Large intestine (tissue), 3 donors: ENCODE measurements at regions not wholly inside any gene's neighbourhood (a gene's known extent, or its start where the extent isn't known, plus 50 kb on each side); places are given as distances from the start of the nearest gene placed in this dataset.

ENCODE experiments used
- DNase-seq, 2 donors: peaks; one replicate each; pipeline versions ENCODE4 v3.0.0 to v3.0.0-alpha.2; 2013
- H3K27ac ChIP-seq: one replicate; pipeline ENCODE4 v1.5.1; 2013; ENCODE audit warnings: low read length
- H3K27me3 ChIP-seq: 2 replicates; pipeline ENCODE4 v1.6.1; 2013; ENCODE audit warnings: low read length; ENCODE audit not compliant: control insufficient read depth, insufficient read depth
- H3K36me3 ChIP-seq: 2 replicates; pipeline ENCODE4 v1.6.1; 2013; ENCODE audit warnings: low read length; ENCODE audit not compliant: control insufficient read depth, insufficient read depth
- H3K4me1 ChIP-seq: one replicate; pipeline ENCODE4 v1.6.1; 2013; ENCODE audit warnings: low read length; ENCODE audit not compliant: control insufficient read depth, insufficient read depth
- H3K4me3 ChIP-seq: one replicate; pipeline ENCODE4 v1.5.1; 2013; ENCODE audit warnings: low read length
- H3K9me3 ChIP-seq: one replicate; pipeline ENCODE4 v1.6.1; 2013; ENCODE audit warnings: mild to moderate bottlenecking, low read depth, low read length, moderate library complexity; ENCODE audit not compliant: control insufficient read depth
- WGBS: methylation state at CpG from one replicate; pipeline ENCODE4 v1.1.5; 2013; ENCODE audit warnings: low lambda C conversion rate; ENCODE audit not compliant: insufficient coverage; 5-methylcytosine and 5-hydroxymethylcytosine counted together

DNA sequence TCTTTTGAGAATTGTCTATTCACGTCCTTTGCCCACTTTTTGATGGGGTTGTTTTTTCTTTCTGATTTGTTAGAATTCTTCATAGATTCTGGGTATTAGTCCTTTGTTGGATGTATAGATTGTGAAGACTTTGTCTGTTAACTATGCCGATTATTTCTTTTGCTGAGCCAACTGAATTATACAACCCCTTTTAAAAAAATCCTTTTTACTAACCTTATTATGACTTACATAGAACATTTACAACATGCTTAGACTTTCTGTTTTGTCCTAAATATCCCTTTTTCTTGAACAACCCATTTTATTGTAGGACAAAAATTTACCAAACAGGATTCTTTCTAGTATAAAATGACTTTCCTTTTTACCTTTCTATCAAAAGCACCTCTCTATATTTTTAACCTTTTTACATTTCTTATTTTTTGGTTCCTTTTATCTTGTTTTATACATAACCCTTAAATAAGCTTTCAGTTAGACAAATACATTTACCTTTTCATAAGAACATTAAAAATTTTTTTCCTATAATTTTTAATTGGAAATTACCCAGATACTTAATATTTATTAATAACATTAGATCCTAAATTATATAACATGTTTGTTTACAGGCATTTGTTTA lies 70.4 kb upstream of the TTLL7 start:
- no peak overlapping the region for H3K27ac ChIP-seq
- H3K9me3 ChIP-seq: no peaks in the 10 kb centered on the region
- WGBS: 100% methylated on average over 1 of the region's 2 CpGs
- no peaks in the 10 kb centered on the region for H3K4me1 ChIP-seq
- no peaks in the 10 kb centered on the region for H3K36me3 ChIP-seq
- DNase-seq: no peak
- no peak overlapping the region for H3K4me3 ChIP-seq
- H3K27me3 ChIP-seq: peaks cover 3% of the 10 kb centered on the region

- H3K9me3 ChIP-seq: no peaks in the 10 kb centered on the region
Observed at GRCh38 chr1:84062496-84062895, 63.6 kb upstream of the TTLL7 start.

DNA sequence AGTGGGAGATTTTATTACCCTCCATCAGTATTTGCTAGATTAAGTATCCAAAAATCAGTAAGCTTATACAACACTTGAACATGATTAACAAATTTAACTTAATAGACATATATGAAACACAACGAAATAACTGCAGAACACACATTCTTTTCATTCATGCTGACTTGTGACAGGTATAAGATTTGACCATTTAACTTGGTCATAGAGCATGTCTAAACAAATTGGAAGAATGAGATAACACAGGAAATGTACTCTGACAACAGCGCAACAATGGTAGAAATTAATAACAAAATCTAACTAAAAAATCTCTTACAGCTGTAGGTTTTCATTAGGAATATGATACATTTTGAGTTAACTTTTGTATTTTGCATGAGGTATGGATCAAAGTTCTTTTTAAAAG lies 62.4 kb upstream of the TTLL7 start:
- Histone ChIP-seq H3K36me3 (no peaks in the 10 kb centered on the region), H3K27ac (no peak overlapping the region), H3K4me1 (no peaks in the 10 kb centered on the region), H3K27me3 (peaks cover 3% of the 10 kb centered on the region), H3K9me3 (no peaks in the 10 kb centered on the region), H3K4me3 (no peak overlapping the region)
- WGBS: 94% methylated on average over 2 of the region's 2 CpGs
- DNase-seq: no peak

More at GRCh38 chr1:84062496-84062895, 63.6 kb upstream of the TTLL7 start:
- 100% methylated on average over 1 of the region's 1 CpG for WGBS
- no peak overlapping the region for H3K27ac ChIP-seq
- no peaks in the 10 kb centered on the region for H3K36me3 ChIP-seq
- no peak for DNase-seq
- H3K27me3 ChIP-seq: peaks cover 3% of the 10 kb centered on the region
- no peaks in the 10 kb centered on the region for H3K4me1 ChIP-seq
- no peak overlapping the region for H3K4me3 ChIP-seq

GRCh38 chr1:84060781-84061180 lies 61.8 kb upstream of the TTLL7 start:
- Histone ChIP-seq H3K27me3 (peaks cover 3% of the 10 kb centered on the region), H3K9me3 (no peaks in the 10 kb centered on the region), H3K36me3 (no peaks in the 10 kb centered on the region), H3K27ac (no peak overlapping the region), H3K4me3 (no peak overlapping the region), H3K4me1 (no peaks in the 10 kb centered on the region)
- 63% methylated on average over 2 of the region's 2 CpGs for WGBS
- DNase-seq: no peak

DNA sequence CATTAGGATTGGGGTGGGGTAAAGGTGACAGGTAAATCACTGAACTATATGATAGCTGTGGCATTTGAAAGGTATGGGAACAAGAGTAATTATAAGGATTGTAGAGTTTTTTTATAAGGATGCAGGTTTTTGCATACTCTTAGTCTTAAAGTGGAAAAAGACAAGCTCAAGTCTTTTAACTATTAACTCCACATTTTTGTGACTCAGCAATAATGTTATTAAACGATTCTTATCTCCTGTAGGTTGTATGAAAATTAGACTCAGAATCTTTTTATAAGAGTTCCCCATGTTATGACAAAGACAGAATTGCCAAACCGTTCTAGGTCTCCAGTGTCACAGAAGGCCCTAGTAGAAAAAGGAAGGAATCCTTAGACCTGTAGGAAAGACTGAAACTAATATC lies 49.9 kb upstream of the TTLL7 start:
- DNase-seq: no peak
- no peaks in the 10 kb centered on the region for H3K27me3 ChIP-seq
- no peak overlapping the region for H3K4me3 ChIP-seq
- H3K27ac ChIP-seq: no peak overlapping the region
- 40% methylated on average over 1 of the region's 2 CpGs for WGBS
- no peaks in the 10 kb centered on the region for H3K36me3 ChIP-seq
- no peaks in the 10 kb centered on the region for H3K4me1 ChIP-seq
- no peaks in the 10 kb centered on the region for H3K9me3 ChIP-seq
